Omental fat pad (tissue), 3 donors: ENCODE measurements at regions not wholly inside any gene's neighbourhood (a gene's known extent, or its start where the extent isn't known, plus 50 kb on each side); places are given as distances from the start of the nearest gene placed in this dataset.
A peak's percentile ranks its signal among the peaks of the same experiment; 100 is the strongest.
"Not testable (repeated sequence)": the region's sequence is repeated elsewhere in the genome, so short reads cannot be mapped to it uniquely, and the experiment has no call there.

Experiments
- ATAC-seq: fragments of 150-250 bp; one replicate; pipeline ENCODE4 v1.9.1; 2016; ENCODE audit warnings: mild to moderate bottlenecking, moderate library complexity; ENCODE audit not compliant: low FRiP score
- DNase-seq: peaks from one replicate; pipeline ENCODE4 v3.0.0-alpha.2; 2019; ENCODE audit warnings: low spot score
- CTCF ChIP-seq, 3 donors: fragments of 450-650 bp; IDR thresholded peaks; one replicate each; pipeline ENCODE4 v1.5.1; 2016 to 2017; ENCODE audit warnings: antibody characterized with exemption in 3 of 3, mild to moderate bottlenecking in 3 of 3, moderate library complexity in 2 of 3

GRCh38 chr12:127820846-127821245, 446.1 kb upstream of the TMEM132C start:
- ATAC-seq (no peak), DNase-seq (no peak)
- no peak for TF ChIP-seq CTCF (IDR thresholded peaks at IDR 0.05)

GRCh38 chr12:127822809-127823411, 444.1 kb upstream of the TMEM132C start:
- TF ChIP-seq CTCF (IDR thresholded peaks at IDR 0.05): no peak
- DNase-seq (no peak), ATAC-seq (peak; percentile 96)

GRCh38 chr12:127823801-127824200, 443.2 kb upstream of the TMEM132C start:
- no peak for ATAC-seq
- DNase-seq: no peak
- TF ChIP-seq CTCF (IDR thresholded peaks at IDR 0.05): no peak

- DNase-seq (no peak), ATAC-seq (no peak)
- no peak for TF ChIP-seq CTCF (IDR thresholded peaks at IDR 0.05)
Observed at GRCh38 chr12:127829281-127830064, 437.5 kb upstream of the TMEM132C start.

- no peak for TF ChIP-seq CTCF (IDR thresholded peaks at IDR 0.05)
- DNase-seq: no peak
- no peak for ATAC-seq
Observed at GRCh38 chr12:127830065-127830460, 436.9 kb upstream of the TMEM132C start.

- DNase-seq: no peak
- no peak for TF ChIP-seq CTCF (IDR thresholded peaks at IDR 0.05)
- no peak for ATAC-seq
Observed at GRCh38 chr12:127830730-127831129, 436.2 kb upstream of the TMEM132C start.

- ATAC-seq (no peak), DNase-seq (no peak)
- no peak for TF ChIP-seq CTCF (IDR thresholded peaks at IDR 0.05)
Observed at GRCh38 chr12:127832172-127832571, 434.8 kb upstream of the TMEM132C start.

GRCh38 chr12:127836802-127837201, 430.2 kb upstream of the TMEM132C start:
- not testable (repeated sequence) for DNase-seq, ATAC-seq
